SK-N-SH (cell line): ENCODE measurements at regions not wholly inside any gene's neighbourhood (a gene's known extent, or its start where the extent isn't known, plus 50 kb on each side); places are given as distances from the start of the nearest gene placed in this dataset.
"Not testable (repeated sequence)": the region's sequence is repeated elsewhere in the genome, so short reads cannot be mapped to it uniquely, and the experiment has no call there.

Experiments
- CTCF ChIA-PET: fragments of 300-600, 350-600 bp; formaldehyde crosslinking; extraction: SDS; loops from one replicate; lab custom pipeline; 2021; lab: Yijun Ruan, JAX
- POLR2A ChIA-PET: fragments of 350-600 bp; sonication (Branson Sonifier 250); formaldehyde crosslinking; extraction: SDS; loops from one replicate; lab custom pipeline; 2020; ENCODE audit warnings: antibody characterized with exemption, inconsistent platforms; lab: Yijun Ruan, JAX
- DNase-seq: peaks from one replicate; pipeline ENCODE4 v3.0.0; 2012
- H2AFZ ChIP-seq: fragments of 200-600 bp; sonication (generic); 2 replicates; pipeline ENCODE4 v1.8.1; 2016; ENCODE audit warnings: antibody characterized with exemption, mild to moderate bottlenecking, low read depth
- H3F3A ChIP-seq: fragments of 200-600 bp; sonication (generic); replicated peaks from 2 replicates; pipeline ENCODE3; 2016; ENCODE audit warnings: antibody characterized with exemption, mild to moderate bottlenecking; ENCODE audit not compliant: insufficient read depth
- H3K27ac ChIP-seq, 2 experiments: fragments of 200-500 bp in 1 of 2; fragments of 200-600 bp in 1 of 2; sonication (Bioruptor generic) in 1 of 2; sonication (generic), shearing (Covaris generic) in 1 of 2; 2 replicates each; pipeline versions ENCODE4 v1.5.1 to v1.6.1; 2014 to 2016; ENCODE audit warnings: low read depth in 2 of 2, inconsistent platforms in 1 of 2, low read length in 1 of 2, mild to moderate bottlenecking in 1 of 2, mixed read lengths in 1 of 2
- H3K27me3 ChIP-seq: fragments of 200-600 bp; sonication (generic), shearing (Covaris generic); 2 replicates; pipeline ENCODE4 v1.6.1; 2016; ENCODE audit warnings: mixed run types; ENCODE audit not compliant: insufficient read depth
- H3K36me3 ChIP-seq, 2 experiments: fragments of 200-500 bp in 1 of 2; fragments of 200-600 bp in 1 of 2; sonication (Bioruptor generic) in 1 of 2; sonication (generic) in 1 of 2; replicated peaks in 1 of 2; 2 replicates each; pipeline versions ENCODE3 to v1.5.1; 2014 to 2016; ENCODE audit warnings: low read length in 1 of 2, mild to moderate bottlenecking in 1 of 2; ENCODE audit not compliant: insufficient read depth in 2 of 2, control insufficient read depth in 1 of 2
- H3K4me1 ChIP-seq, 2 experiments: fragments of 200-500 bp in 1 of 2; fragments of 200-600 bp in 1 of 2; sonication (Bioruptor generic) in 1 of 2; sonication (generic), shearing (Covaris generic) in 1 of 2; 2 replicates each; pipeline versions ENCODE4 v1.5.1 to v1.6.1; 2014 to 2016; ENCODE audit warnings: low read depth in 1 of 2, low read length in 1 of 2, mixed run types in 1 of 2; ENCODE audit not compliant: insufficient read depth in 2 of 2, control insufficient read depth in 1 of 2
- H3K4me2 ChIP-seq: fragments of 200-600 bp; sonication (generic), shearing (Covaris generic); 2 replicates; pipeline ENCODE4 v1.6.1; 2017; ENCODE audit warnings: mixed run types
- H3K4me3 ChIP-seq, 2 experiments: fragments of 200-500 bp in 1 of 2; fragments of 200-600 bp in 1 of 2; sonication (Bioruptor generic) in 1 of 2; sonication (generic), shearing (Covaris generic) in 1 of 2; 2 replicates each; pipeline versions ENCODE4 v1.5.1 to v1.8.1; 2014 to 2016; ENCODE audit warnings: low read depth in 2 of 2, inconsistent platforms in 1 of 2, low read length in 1 of 2, mild to moderate bottlenecking in 1 of 2, mixed read lengths in 1 of 2, moderate library complexity in 1 of 2
- H3K79me2 ChIP-seq: fragments of 200-600 bp; sonication (generic); 2 replicates; pipeline ENCODE4 v1.8.1; 2017; ENCODE audit warnings: mild to moderate bottlenecking; ENCODE audit not compliant: insufficient read depth
- H3K9ac ChIP-seq: fragments of 200-600 bp; sonication (generic); 2 replicates; pipeline ENCODE4 v1.6.1; 2017; ENCODE audit warnings: mixed run types
- H3K9me2 ChIP-seq: fragments of 200-600 bp; sonication (generic); 2 replicates; pipeline ENCODE4 v1.6.1; 2017; ENCODE audit warnings: mixed run types
- H3K9me3 ChIP-seq: fragments of 200-600 bp; sonication (generic); 2 replicates; pipeline ENCODE4 v1.6.1; 2017; ENCODE audit warnings: mixed run types, mild to moderate bottlenecking, moderate library complexity
- H4K20me1 ChIP-seq: fragments of 200-600 bp; sonication (generic); 2 replicates; pipeline ENCODE4 v1.6.1; 2017; ENCODE audit warnings: mild to moderate bottlenecking, mixed run types; ENCODE audit not compliant: insufficient read depth
- CHD2 ChIP-seq: fragments of 150-350 bp; IDR thresholded peaks from 2 replicates; pipeline ENCODE4 v1.6.1; 2018; ENCODE audit warnings: low read length; ENCODE audit not compliant: partially characterized antibody
- ELF1 ChIP-seq: IDR thresholded peaks from 2 replicates; pipeline ENCODE4 v1.4.0; 2012
- EZH2phosphoT487 ChIP-seq: fragments of 200-600 bp; sonication (generic); IDR thresholded peaks from 2 replicates; pipeline ENCODE4 v1.6.1; 2017; ENCODE audit warnings: low read depth, mixed run types, mild to moderate bottlenecking, antibody characterized with exemption, moderate library complexity, borderline replicate concordance
- FOSL2 ChIP-seq: IDR thresholded peaks from 2 replicates; pipeline ENCODE4 v1.4.0; 2012; ENCODE audit warnings: low read depth, mild to moderate bottlenecking, moderate library complexity, borderline replicate concordance
- FOXJ3 ChIP-seq: sonication (generic); formaldehyde crosslinking; IDR thresholded peaks from 2 replicates; pipeline ENCODE4 v1.5.1; 2020; ENCODE audit warnings: mild to moderate bottlenecking, missing genetic modification reagents
- FOXM1 ChIP-seq: IDR thresholded peaks from 2 replicates; pipeline ENCODE4 v1.4.0; 2012; ENCODE audit warnings: low read depth, mild to moderate bottlenecking
- GABPA ChIP-seq: IDR thresholded peaks from 2 replicates; pipeline ENCODE4 v1.4.0; 2012; ENCODE audit warnings: low read depth, mild to moderate bottlenecking
- GATA2 ChIP-seq: sonication (generic); formaldehyde crosslinking; IDR thresholded peaks from 2 replicates; pipeline ENCODE4 v1.5.0; 2020; ENCODE audit warnings: mild to moderate bottlenecking, missing genetic modification reagents
- MXI1 ChIP-seq: IDR thresholded peaks from 2 replicates; pipeline ENCODE4 v1.6.1; 2012; ENCODE audit warnings: mild to moderate bottlenecking, low read depth, low read length, improper control_type of control experiment
- POLR2AphosphoS5 ChIP-seq: IDR thresholded peaks from 2 replicates; pipeline ENCODE4 v1.6.1; 2012; ENCODE audit warnings: low read depth, low read length
- RAD21 ChIP-seq: IDR thresholded peaks from 2 replicates; pipeline ENCODE4 v1.6.1; 2012; ENCODE audit warnings: mild to moderate bottlenecking, low read length
- RCOR1 ChIP-seq: fragments of 150-350 bp; IDR thresholded peaks from 2 replicates; pipeline ENCODE4 v1.6.1; 2017; ENCODE audit warnings: antibody characterized with exemption, low read length
- SIN3A ChIP-seq: IDR thresholded peaks from 2 replicates; pipeline ENCODE4 v1.6.1; 2012; ENCODE audit warnings: low read depth, mild to moderate bottlenecking, low read length, moderate library complexity, borderline replicate concordance
- TAF1 ChIP-seq: IDR thresholded peaks from 2 replicates; pipeline ENCODE4 v1.6.1; 2012; ENCODE audit warnings: low read depth, mild to moderate bottlenecking, low read length, moderate library complexity, borderline replicate concordance
- TCF12 ChIP-seq: IDR thresholded peaks from 2 replicates; pipeline ENCODE4 v1.4.0; 2012
- YY1 ChIP-seq: IDR thresholded peaks from 2 replicates; pipeline ENCODE4 v1.4.0; 2012; ENCODE audit warnings: low read depth, mild to moderate bottlenecking
- WGBS: methylation state at CpG from one replicate; pipeline ENCODE4 v1.1.6; 2017; ENCODE audit warnings: low lambda C conversion rate; 5-methylcytosine and 5-hydroxymethylcytosine counted together
- TF ChIP-seq, protein P1 (sequence below): IDR thresholded peaks from 2 replicates; pipeline ENCODE4; 2012
- TF ChIP-seq, protein P2 (sequence below): fragments of 150-350 bp; IDR thresholded peaks from 2 replicates; pipeline ENCODE4 v1.6.1; 2016; ENCODE audit warnings: mild to moderate bottlenecking, low read depth, low read length

DNA sequence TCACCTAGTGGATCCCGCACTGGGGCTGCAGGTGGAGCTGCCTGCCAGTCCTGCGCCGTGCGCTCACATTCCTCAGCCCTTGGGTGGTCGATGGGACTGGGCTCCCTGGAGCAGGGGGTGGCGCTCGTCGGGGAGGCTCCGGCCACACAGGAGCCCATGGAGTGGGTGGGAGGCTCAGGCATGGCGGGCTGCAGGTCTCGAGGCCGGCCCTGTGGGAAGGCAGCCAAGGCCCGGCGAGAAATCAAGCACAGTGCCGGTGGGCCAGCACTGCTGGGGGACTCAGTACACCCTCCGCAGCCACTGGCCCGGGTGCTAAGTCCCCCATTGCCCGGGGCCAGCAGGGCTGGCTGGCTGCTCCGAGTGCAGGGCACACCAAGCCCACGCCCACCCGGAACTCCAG lies 1708.6 kb downstream of the OLFM4 start:
- H4K20me1 ChIP-seq, H3K27ac ChIP-seq, H3K4me1 ChIP-seq, CTCF ChIA-PET, H3F3A ChIP-seq, POLR2A ChIA-PET, H3K9me3 ChIP-seq, H3K4me3 ChIP-seq, H3K9ac ChIP-seq, H3K9me2 ChIP-seq, DNase-seq, H3K79me2 ChIP-seq, H3K36me3 ChIP-seq, H2AFZ ChIP-seq, H3K4me2 ChIP-seq, H3K27me3 ChIP-seq: not testable (repeated sequence)
- no CpG with 5 or more reads among the region's 21 CpGs for WGBS

DNA sequence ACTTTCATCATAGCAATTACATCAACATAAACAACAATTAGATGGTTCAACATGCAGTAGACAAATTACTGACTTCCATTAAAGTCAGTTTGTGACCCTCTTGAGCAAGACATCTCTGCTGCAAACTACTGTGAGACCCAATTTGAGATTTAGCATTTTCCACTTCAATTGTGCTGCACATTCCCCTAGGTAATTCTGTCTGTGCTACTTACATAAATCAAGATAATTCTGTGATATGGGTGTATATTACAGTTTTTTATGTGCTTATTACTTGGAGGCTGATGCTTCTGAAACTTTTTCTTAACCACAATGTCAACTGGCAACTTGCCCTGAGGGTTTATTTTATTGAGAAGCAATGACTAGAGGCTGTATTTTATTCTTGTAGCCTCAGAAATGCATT lies 1714.4 kb downstream of the OLFM4 start:
- H2AFZ ChIP-seq, result no peak overlapping the region
- no peak overlapping the region for H3K4me2 ChIP-seq
- H3K9me3 ChIP-seq, result no peaks in the 10 kb centered on the region
- H4K20me1 ChIP-seq, result no peaks in the 10 kb centered on the region
- H3K9ac ChIP-seq, result no peak overlapping the region
- POLR2A ChIA-PET, result no interaction called here
- H3K4me1 ChIP-seq, result no peaks in the 10 kb centered on the region
- no peaks in the 10 kb centered on the region for H3K79me2 ChIP-seq
- no peaks in the 10 kb centered on the region for H3F3A ChIP-seq
- CTCF ChIA-PET, result no interaction called here
- no peaks in the 10 kb centered on the region for H3K9me2 ChIP-seq
- H3K36me3 ChIP-seq, result no peaks in the 10 kb centered on the region
- no peak overlapping the region for H3K4me3 ChIP-seq
- H3K27me3 ChIP-seq, result no peaks in the 10 kb centered on the region
- no peak for DNase-seq
- TF ChIP-seq, protein P1, sequence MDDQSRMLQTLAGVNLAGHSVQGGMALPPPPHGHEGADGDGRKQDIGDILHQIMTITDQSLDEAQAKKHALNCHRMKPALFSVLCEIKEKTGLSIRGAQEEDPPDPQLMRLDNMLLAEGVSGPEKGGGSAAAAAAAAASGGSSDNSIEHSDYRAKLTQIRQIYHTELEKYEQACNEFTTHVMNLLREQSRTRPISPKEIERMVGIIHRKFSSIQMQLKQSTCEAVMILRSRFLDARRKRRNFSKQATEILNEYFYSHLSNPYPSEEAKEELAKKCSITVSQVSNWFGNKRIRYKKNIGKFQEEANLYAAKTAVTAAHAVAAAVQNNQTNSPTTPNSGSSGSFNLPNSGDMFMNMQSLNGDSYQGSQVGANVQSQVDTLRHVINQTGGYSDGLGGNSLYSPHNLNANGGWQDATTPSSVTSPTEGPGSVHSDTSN, result no peak
- TF ChIP-seq, protein P2, sequence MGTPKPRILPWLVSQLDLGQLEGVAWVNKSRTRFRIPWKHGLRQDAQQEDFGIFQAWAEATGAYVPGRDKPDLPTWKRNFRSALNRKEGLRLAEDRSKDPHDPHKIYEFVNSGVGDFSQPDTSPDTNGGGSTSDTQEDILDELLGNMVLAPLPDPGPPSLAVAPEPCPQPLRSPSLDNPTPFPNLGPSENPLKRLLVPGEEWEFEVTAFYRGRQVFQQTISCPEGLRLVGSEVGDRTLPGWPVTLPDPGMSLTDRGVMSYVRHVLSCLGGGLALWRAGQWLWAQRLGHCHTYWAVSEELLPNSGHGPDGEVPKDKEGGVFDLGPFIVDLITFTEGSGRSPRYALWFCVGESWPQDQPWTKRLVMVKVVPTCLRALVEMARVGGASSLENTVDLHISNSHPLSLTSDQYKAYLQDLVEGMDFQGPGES, result no peak
- no peak for TF ChIP-seq GATA2 (CRISPR knock-in tag)
- no peak for TF ChIP-seq YY1
- TF ChIP-seq ELF1, result no peak
- no peak for TF ChIP-seq TAF1
- TF ChIP-seq GABPA, result no peak
- TF ChIP-seq FOSL2, result no peak
- no peak for TF ChIP-seq POLR2AphosphoS5
- no peak overlapping the region for H3K27ac ChIP-seq

DNA sequence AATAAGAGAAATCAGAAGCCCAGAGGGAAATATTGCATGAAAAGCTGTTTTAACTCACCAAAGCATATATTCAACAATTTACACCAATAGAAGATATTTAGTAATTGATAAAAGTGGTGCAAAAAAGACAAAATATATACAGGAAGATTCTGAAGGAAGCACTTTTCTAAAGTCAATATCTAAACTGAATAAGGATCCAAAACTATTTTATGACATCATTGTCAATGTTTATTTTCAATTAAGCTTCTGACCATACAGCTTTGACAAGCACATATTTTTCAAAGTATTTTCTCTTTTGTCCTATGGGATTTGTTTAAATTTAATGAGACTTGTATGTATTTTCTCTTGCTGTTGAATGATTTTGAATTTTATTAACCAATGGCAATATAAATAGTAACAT lies 1716.1 kb downstream of the OLFM4 start:
- Histone ChIP-seq H3K36me3 (no peaks in the 10 kb centered on the region), H3K4me3 (no peak overlapping the region), H3K79me2 (no peaks in the 10 kb centered on the region), H3F3A (no peaks in the 10 kb centered on the region), H2AFZ (no peak overlapping the region), H3K27ac (no peak overlapping the region), H4K20me1 (no peaks in the 10 kb centered on the region), H3K27me3 (no peaks in the 10 kb centered on the region), H3K9me3 (no peaks in the 10 kb centered on the region), H3K4me1 (no peaks in the 10 kb centered on the region), H3K4me2 (no peak overlapping the region), H3K9ac (no peak overlapping the region), H3K9me2 (no peaks in the 10 kb centered on the region)
- no peak for TF ChIP-seq MXI1
- TF ChIP-seq RAD21, result no peak
- TF ChIP-seq GATA2 (CRISPR knock-in tag), result no peak
- no peak for TF ChIP-seq FOSL2
- TF ChIP-seq EZH2phosphoT487, result no peak
- no peak for TF ChIP-seq CHD2
- TF ChIP-seq SIN3A, result no peak
- TF ChIP-seq FOXJ3, result no peak
- no peak for TF ChIP-seq RCOR1
- TF ChIP-seq TCF12, result no peak
- TF ChIP-seq FOXM1, result no peak
- ChIA-PET CTCF (no interaction called here), POLR2A (no interaction called here)
- no peak for DNase-seq
